GM21367 (cell line): ENCODE measurements at regions not wholly inside any gene's neighbourhood (a gene's known extent, or its start where the extent isn't known, plus 50 kb on each side); places are given as distances from the start of the nearest gene placed in this dataset.
"Not testable (repeated sequence)": the region's sequence is repeated elsewhere in the genome, so short reads cannot be mapped to it uniquely, and the experiment has no call there.

Experiments used
- ATAC-seq: cut with Tn5 transposase; IDR thresholded peaks from one replicate; pipeline ENCODE4 v1.9.1; 2021; ENCODE audit not compliant: unreplicated experiment

DNA sequence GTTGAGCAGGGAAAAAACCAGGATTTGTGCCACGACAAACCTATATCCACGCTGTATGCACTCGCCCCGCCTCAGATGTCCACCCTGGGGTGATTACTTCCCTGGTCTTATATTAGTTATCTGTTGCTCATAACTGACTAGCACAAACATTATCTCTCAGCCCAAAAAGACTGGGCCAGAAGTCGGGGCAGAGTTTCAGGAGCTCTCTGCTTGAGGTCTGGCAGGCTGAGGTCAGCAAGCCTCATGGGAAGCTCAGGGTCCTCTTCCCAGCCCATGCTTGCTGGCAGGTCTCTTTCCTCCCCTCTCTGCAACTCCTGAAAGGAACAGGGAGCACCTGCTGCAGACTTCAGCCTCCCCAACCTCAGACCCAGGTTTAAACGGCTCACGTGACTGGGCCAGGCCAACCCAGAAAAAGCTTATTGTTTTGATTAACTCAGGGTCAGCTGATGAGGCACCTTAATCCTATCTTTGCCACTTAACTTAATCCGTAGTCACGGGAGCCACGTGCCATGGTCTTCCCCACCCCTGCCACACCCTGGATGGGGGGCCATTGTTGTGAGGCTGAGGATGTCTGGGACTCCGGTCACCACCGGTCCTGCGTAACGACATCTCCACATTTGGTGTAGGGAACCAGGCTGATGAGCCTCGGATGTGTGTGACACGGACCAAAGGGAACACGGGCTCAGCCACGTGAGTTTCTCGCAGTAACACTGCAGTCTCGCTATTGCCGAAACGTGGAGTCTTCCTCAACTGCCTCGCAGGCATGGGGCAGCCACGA lies 123.7 kb upstream of the IRX4 start:
- ATAC-seq, result no peak

DNA sequence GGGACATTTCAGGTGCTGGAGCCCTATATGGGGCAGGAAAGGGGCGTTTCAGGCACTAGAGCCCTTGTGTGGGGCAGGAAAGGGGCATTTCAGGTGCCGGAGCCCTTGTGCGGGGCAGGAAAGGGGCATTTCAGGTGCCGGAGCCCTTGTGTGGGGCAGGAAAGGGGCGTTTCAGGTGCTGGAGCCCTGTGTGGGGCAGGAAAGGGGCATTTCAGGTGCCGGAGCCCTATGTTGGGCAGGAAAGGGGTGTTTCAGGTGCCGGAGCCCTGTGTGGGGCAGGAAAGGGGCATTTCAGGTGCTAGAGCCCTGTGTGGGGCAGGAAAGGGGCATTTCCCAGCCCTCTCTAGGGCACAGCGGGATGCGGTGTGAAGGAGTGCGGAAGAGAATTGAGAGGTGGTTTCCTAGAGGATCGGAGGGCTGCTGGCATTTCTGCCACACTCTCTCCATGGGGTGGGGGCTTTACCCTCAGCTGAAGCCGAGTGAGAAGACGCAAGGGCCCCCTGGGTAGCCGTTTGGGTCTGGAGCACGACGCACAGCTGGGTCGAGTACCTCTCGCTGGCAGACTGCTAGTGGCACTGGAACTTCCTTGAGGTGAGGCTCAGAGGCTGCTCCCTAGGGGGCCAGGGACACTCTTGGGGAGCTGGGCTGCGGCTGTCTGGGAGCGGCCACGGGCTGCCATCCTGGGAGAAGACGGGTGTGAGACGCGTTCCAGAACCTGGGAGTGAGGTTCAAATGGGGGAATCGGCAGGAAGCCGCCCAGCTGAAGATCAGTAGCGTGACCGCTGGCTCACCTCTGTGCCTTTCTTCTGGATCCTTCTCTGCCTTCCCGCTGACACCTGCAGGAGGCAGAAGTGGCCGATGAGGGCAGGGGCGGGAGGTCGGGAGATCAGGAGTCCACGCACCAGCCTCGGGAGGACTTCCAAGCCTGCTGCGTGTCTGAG lies 122.6 kb upstream of the IRX4 start:
- ATAC-seq, result no peak

DNA sequence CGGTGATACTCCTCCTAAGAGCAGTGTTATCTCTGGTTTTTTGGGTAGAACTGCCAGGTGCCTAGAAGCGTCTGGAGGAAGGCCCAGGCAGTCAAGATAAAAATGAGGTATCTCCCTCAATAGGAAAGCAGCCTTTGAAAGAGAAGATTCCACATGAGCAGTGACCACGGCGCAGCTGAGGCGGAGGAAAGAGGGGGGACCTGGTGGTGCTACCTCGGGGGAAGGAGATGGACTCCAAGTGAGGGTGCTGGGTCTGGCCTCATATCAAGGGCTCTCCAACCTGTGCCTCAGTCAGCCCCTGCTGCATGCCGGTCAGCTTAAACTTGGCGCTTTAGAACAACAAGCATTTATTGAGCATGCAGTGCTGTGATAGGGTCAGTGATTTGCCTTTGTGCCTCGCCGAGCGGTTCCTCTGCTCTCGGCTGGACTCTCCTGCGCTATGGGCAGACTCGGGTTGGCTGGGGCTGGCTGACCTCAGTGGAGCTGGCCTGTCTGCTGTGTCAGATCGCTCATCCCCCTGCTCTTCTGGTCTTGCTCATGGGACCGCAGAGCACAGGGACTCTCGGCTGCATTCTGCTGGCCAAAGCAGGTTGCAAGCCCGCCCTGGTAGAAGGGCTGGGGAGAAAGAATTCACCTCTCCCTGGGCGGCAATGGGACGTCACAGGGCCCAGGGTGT lies 121.1 kb upstream of the IRX4 start:
- no peak for ATAC-seq

DNA sequence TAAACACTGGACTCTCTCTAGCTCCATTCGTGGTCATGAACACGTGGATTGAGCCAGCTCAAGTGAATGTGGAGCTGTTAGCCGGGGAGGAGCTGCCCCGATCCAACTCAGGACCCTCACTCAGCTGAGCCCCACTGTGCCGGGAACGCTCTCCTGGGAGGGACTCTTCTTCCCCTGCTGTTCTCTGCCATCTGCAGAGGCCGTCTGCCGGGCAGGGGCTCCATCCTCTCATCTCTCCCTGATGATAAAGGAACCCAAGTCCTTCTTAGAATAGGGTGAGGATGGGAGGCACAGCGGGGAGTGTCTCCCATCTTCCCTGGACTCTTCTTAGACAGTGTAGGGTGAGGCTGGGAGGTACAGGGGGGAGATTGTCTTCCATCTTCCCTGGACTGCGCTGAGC lies 120.5 kb upstream of the IRX4 start:
- no peak for ATAC-seq

DNA sequence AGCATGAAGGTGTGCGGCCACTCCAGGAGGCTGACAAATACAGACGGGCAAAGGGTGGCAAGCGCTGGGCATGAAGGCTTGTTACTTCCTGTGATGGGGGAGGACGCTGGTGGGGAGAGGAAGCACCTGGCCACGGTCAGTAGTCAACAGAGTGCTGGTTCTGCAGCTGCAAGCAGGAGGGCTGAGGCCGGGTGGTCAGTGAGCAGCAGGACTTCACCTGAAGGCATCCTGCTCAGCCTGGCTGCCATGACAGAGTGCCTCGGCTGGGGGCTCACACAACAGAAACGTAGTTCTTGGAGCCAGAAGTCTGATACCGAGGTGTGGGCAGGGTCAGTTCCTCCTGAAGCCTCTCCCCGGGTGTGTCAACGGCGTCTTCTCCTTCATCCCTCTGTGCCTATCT lies 118.6 kb upstream of the IRX4 start:
- no peak for ATAC-seq

DNA sequence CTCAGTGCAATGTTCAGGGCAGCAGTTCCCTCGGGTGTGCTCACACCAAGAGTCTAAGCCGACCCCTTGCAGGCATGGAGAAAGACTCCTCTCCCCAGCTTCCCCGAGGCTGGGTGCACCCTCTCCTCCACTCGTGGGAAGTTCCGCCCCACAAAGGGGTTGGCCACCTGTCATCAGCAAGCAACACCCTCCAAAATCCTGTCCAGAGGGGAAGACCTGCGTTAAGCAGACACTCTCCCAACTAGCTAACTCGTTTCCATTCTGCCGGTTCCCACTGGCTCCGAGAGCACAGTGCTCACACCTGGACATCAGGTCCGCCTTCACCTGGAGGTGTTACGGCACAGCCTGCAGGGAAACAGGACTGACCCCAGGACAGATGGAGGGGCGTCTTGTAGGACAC lies 117.9 kb upstream of the IRX4 start:
- ATAC-seq, result no peak

DNA sequence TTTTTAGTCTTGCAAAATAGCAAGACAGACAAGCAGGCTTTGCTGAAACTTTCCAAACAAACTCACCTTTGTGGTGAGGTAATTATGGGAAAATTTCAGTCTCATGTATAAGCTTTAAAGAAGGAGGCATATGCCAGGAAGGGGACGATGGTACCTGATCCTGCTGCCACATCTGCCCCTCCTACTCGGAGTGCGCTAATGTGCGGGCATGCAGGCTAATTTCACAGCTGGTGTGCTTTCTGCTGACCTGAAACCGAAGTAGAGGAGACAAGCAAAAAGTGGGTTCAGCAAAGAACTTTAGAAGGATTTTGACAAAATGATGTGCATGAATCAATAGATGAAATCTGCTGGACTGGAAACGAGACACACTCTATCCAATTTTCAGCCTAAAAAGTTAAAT lies 117.1 kb upstream of the IRX4 start:
- ATAC-seq, result no peak

DNA sequence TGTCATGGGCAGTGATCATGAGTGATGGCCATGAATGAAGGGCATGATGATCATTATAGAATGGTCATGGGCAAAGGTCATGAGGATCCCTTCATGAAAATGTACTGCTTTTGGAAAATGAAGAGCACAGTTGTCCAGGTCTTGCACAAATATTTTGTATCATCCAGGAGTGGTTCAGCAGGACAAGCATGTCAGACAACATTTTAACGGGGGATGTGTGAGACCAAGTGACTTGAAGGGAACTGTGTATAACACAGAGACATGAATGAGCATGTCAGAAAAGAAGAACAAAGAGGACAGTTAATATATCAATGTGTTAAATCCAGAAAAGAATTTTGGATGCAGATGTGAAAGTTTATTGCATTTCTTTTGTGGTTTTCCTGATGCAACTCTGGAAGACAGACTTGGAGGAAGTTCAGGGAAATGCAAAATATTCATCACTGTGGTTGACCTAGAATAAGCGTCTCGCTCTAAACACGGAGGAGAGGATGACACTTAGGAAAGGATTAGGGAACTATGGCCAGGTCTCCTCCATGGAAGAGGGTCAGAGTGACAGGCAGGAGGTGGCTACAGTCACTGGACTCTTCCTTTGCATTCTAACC lies 116.1 kb upstream of the IRX4 start:
- ATAC-seq, result no peak

DNA sequence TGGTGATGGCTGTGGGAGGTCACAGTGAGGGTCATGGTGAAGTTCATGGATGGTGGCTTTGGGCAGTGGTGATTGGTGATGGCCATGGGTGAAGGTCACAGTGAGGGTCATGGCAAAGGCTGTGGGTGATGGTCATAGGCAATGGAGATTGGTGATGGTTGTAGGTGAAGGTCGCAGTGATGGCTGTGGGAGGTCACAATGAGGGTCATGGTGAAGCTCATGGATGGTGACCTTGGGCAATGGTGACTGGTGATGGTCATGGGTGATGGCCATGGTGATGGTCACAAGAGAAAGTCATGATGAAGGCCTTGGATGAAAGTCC lies 115.6 kb upstream of the IRX4 start:
- no peak for ATAC-seq

DNA sequence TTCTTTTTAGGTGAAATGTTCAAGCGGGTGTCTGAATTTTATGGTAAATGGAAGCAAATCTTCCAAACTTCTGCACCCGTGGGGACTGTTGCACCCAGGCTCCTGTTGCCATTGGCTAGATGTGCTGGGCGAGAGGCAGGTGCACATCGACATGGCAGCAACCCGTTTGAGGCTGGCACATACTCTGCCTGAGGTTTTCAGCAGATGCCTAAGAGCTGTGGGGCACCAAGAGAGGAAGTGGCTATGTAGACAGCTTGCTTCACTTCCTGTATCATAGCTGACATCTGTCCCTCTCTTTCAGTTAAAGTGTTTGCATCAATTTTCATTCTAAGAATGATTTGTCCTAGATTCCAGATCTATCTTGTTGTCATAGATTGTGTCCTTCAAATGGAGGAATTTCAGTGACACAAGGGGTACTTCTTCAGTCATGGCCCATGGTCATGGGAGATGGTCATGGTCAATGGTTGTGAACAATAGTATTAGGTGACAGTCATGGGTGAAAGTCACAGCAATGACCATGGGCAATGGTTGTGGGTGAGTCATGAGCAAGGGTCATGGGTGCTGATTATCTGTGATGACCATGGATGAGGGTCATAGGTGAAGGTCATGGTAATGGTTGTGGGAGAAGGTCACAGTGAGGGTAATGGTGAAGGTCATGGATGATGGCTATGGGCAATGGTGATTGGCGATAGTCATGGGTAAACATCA lies 115.1 kb upstream of the IRX4 start:
- no peak for ATAC-seq

DNA sequence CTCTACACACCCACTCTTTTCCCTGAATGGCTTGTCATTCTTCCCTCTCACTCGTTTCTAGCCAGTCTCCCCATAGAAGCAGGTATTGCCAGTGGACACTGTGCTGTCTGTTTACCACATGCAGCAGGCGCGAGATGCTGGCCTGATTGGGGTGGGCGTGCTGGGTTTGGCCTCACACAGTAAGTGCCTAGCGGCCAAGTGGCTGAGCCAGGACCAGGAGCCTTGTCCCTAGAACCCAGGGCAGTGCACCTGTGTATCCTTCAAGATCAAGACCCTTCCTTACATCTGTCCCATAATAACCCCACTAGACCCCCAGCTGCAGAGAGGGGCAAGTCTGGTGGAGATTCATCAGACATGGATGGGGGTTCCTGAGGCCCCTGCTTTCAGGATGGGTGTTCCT lies 112.8 kb upstream of the IRX4 start:
- no peak for ATAC-seq

DNA sequence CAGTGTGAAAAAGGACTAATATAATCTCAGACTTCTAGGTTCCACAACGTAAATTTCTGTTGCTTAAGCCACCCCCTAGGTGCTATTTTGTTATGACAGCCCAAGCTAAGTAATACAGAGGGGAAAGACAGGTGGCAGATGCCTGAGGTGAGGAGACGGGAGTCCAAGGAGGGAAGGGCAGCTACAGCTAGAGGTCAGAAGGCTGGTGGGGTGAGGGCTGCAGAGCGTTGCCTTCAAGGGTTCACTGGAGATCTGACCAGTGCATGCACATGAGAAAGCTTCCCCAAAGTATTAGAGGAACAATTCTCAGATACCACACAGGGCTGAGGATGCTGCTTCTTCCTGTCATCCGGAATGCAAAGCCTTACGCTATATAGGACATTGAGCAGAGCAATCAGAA lies 104.7 kb upstream of the IRX4 start:
- ATAC-seq, result no peak

DNA sequence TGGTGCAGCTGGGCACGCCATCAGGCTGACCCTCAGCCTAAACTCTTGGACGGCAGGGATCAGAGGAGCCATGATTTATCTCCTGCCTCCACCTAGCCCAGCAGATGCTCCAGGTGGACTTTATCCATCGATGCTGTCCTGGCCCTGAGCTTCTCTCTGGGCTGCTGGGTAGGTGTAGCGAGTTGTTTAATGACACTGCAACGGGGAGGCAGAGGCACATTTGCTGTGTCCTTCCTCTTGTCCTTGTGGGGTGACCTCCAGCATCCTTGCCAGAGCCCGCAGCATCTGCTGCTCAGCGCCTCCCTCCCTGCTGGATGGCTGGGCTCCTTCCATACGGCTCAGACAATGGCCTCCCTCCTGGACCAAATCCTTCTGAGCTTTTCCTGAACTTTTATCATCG lies 103.1 kb upstream of the IRX4 start:
- ATAC-seq, result no peak

DNA sequence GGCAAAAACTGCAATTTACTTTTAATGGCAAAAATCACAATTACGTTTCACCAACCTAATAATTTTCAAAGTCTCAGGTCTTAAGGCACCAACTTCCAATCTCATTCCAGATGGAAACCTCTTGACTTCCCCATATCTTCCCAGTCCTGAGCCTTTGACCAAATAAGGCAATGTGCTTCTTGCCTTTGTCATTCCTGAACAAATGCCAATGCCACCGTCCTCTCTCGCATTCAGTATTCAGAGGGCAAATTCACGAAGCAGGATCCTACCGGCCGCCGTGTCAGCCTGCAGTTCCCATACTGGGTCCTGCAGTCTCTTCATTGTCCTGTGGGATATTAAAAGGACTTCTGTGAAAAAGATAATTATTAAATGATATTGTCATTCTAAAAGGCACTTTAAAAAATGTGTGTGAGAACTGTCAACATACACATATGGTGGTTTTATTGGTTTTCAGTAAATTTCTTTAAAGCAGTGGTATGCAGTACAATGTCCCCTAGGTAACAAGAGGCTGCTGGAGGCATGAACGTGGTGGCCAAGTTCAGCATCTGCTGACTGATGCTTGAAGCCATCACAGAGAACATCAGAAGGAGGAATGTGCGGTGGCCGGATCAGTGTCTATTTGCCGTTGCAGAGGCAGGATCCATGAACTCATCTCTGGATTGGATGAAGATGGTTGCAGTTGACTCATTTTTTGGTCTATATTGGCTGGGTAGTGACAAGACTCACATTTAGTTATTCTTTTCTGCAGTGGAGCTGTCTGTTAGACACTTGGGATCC lies 101.4 kb upstream of the IRX4 start:
- no peak for ATAC-seq

DNA sequence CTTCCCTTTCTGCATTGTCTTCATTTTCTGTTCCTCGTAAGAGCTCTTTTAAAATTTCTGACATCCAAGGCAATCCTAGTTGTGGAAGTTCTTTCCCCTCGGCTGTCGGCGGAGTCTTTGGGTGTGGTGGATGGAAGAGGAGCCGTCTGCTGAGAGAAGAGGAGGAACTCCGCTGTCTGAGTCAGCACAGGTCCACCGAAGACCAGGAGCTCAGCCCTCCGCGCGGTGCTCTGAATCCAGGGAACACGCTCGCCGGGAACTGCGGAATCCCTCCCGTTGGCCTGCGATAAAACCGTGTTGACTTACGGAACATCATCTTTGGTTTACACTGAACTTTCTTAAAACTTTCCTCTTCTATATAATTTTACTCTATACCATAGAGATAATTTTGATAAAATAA lies 100.7 kb upstream of the IRX4 start:
- ATAC-seq, result no peak

DNA sequence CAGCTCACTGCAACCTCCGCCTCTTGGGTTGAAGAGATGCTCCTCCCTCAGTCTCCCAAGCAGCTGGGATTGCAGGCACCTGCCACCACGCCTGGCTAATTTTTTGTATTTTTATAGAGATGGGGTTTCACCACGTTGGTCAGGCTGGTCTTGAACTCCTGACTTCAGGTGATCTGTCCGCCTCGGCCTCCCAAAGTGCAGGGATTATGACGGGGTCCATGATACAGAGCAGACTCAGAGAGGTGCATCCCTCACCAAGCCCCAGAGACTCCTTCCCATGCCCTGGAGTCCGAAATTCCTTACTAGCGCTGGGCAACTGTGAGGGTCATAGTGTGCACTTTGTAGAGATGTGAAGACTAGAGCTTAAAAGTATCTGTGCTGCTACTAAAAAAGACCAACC lies 99.8 kb upstream of the IRX4 start:
- not testable (repeated sequence) for ATAC-seq

DNA sequence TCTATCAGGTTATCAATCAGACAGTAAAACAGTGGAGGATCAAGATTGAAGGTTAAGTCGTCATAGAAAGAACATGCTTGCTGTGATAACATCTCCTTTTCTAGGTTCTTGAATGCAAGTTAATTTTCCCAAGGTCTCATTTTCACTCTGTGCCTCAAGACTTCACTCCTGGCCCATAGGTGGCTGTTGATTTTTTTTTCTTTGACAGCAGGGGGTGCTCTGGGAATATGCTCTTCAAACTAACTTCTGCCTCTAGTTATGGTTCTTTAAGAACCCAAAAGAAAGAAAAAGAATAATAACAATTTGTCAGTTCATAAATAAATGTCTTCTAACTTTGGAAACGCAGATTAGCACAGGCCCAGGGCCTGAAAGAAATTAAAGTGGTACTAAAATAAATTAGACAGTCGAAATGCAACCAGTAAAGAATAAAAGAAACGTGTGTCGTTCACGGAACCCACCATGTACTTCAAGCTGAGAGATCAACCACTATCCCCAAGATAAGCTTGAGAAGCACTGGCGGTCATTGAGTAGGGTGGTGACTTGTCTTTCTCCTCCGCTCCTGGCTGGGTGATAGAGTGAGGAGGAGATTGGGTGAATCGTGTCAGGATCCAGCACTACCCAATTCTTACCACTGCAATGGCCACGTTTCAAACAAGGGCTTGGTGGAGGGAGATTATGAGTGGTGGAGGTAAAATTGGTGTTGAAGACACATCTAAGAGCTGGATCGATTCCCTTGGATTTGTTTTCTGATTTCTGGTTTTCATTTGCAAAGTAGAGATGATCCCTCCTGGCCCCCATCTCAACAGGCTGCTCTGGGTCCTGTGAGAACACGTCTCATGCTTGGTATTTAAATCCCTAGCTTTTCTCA lies 93.4 kb upstream of the IRX4 start:
- ATAC-seq, result no peak

DNA sequence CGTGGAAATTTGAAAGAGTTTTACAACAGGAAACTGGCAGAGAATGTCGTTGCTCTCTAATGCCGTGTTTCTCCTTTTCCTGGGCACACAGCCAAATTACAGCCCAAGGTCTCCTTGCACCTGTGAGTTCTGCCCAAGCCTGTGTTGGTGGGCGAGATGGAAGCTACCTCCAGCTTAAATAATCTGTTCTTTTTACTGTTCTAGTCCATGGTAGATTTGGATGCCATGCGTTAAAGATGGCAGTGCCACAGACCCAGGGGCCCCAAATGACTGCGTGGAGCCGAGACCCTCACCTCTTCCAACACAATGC lies 92.6 kb upstream of the IRX4 start:
- no peak for ATAC-seq
